NB4 (cell line): ENCODE measurements at regions not wholly inside any gene's neighbourhood (a gene's known extent, or its start where the extent isn't known, plus 50 kb on each side); places are given as distances from the start of the nearest gene placed in this dataset.
"Not testable (repeated sequence)": the region's sequence is repeated elsewhere in the genome, so short reads cannot be mapped to it uniquely, and the experiment has no call there.

ENCODE experiments used
- DNase-seq: peaks from one replicate; pipeline ENCODE4 v3.0.0; 2010; ENCODE audit warnings: low read depth
- H3K4me3 ChIP-seq: one replicate; pipeline ENCODE4 v1.5.1; 2011; ENCODE audit warnings: mild to moderate bottlenecking, low read depth, low read length, moderate library complexity
- MAX ChIP-seq: IDR thresholded peaks from 2 replicates; pipeline ENCODE4 v1.6.1; 2011; ENCODE audit warnings: low read depth, low read length
- MYC ChIP-seq: IDR thresholded peaks from 2 replicates; pipeline ENCODE4 v1.6.1; 2011; ENCODE audit warnings: low read depth, low read length
- POLR2A ChIP-seq: IDR thresholded peaks from 2 replicates; pipeline ENCODE4 v1.6.1; 2011; ENCODE audit warnings: mild to moderate bottlenecking; ENCODE audit not compliant: insufficient read length; ENCODE audit errors: extremely low read depth
- TF ChIP-seq, protein P1 (sequence below): IDR thresholded peaks from one replicate; pipeline ENCODE4 v1.5.1; 2012; ENCODE audit warnings: low read depth, low read length

DNA sequence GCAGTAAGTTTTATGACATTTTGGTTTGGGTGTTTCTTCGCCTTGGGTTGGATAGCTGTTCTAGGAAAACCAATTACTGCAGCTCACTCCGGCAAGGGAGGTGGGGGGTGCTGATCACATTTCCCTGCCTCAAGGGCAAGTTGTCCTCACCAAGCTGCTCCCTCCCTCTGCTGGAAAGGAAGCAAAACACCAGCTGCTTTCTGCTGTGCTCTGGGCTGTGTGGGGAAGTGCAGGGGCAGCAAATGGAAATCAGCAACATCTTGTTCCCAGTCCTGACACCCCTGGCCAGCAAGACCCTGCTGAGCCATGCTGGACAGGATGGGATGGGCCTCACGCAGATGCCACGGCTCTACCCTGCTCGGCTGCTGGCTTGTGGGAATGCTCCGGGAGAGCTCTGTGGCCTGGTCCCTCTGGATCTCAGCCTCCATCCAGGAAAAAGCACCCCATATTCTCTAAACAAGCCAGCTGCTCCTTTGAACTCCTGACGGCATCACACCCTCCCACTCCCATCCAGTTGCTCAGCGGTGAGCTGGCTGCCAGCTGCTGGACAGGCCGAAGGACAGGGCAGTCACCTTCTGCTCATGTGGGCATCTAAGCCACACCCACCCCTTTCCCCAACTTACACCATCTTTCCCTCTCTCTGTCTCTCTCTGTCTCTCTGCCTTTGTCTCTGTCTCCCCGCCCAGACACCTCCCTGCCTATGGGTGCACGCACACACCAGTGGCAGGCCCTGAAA lies 52.4 kb upstream of the EIF5 start:
- no peak overlapping the region for H3K4me3 ChIP-seq
- no peak for TF ChIP-seq MYC
- TF ChIP-seq, protein P1, sequence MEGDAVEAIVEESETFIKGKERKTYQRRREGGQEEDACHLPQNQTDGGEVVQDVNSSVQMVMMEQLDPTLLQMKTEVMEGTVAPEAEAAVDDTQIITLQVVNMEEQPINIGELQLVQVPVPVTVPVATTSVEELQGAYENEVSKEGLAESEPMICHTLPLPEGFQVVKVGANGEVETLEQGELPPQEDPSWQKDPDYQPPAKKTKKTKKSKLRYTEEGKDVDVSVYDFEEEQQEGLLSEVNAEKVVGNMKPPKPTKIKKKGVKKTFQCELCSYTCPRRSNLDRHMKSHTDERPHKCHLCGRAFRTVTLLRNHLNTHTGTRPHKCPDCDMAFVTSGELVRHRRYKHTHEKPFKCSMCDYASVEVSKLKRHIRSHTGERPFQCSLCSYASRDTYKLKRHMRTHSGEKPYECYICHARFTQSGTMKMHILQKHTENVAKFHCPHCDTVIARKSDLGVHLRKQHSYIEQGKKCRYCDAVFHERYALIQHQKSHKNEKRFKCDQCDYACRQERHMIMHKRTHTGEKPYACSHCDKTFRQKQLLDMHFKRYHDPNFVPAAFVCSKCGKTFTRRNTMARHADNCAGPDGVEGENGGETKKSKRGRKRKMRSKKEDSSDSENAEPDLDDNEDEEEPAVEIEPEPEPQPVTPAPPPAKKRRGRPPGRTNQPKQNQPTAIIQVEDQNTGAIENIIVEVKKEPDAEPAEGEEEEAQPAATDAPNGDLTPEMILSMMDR, result peak; percentile 5
- peak; percentile 33 for DNase-seq

GRCh38 chr14:103282309-103282708 lies 51.7 kb upstream of the EIF5 start:
- not testable (repeated sequence) for DNase-seq, H3K4me3 ChIP-seq

DNA sequence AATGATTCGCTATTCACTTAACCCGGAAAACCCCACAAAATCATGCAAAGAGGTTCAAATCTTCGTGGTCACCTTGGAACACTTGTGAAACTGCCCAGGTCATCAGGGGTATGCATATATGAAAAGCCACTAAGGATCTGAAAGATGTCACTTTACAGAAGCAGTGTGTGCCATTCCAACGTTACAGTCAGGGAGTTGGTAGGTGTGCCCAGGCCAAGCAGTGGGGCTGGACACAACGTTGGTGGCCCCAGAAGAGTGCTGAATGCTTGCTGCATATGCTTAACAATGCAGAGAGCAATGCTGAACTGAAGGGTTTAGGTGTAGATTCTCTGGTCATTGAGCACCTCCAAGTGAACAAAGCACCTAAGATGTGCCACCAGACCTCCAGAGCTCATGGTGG lies 51.1 kb upstream of the EIF5 start:
- TF ChIP-seq MAX (no peak), POLR2A (no peak), MYC (no peak)
- TF ChIP-seq, protein P1, result no peak
- DNase-seq, result no peak
- H3K4me3 ChIP-seq, result no peak overlapping the region

- TF ChIP-seq MYC (no peak), MAX (no peak), POLR2A (no peak)
- TF ChIP-seq, protein P1, result no peak
- no peak for DNase-seq
- no peak overlapping the region for H3K4me3 ChIP-seq
Observed at GRCh38 chr14:103283916-103284315, 50.1 kb upstream of the EIF5 start.
